ENCODE measurements at regions not wholly inside any gene's neighbourhood (a gene's known extent, or its start where the extent isn't known, plus 50 kb on each side); places are given as distances from the start of the nearest gene placed in this dataset.
"Not testable (repeated sequence)": the region's sequence is repeated elsewhere in the genome, so short reads cannot be mapped to it uniquely, and the experiment has no call there.

DNA sequence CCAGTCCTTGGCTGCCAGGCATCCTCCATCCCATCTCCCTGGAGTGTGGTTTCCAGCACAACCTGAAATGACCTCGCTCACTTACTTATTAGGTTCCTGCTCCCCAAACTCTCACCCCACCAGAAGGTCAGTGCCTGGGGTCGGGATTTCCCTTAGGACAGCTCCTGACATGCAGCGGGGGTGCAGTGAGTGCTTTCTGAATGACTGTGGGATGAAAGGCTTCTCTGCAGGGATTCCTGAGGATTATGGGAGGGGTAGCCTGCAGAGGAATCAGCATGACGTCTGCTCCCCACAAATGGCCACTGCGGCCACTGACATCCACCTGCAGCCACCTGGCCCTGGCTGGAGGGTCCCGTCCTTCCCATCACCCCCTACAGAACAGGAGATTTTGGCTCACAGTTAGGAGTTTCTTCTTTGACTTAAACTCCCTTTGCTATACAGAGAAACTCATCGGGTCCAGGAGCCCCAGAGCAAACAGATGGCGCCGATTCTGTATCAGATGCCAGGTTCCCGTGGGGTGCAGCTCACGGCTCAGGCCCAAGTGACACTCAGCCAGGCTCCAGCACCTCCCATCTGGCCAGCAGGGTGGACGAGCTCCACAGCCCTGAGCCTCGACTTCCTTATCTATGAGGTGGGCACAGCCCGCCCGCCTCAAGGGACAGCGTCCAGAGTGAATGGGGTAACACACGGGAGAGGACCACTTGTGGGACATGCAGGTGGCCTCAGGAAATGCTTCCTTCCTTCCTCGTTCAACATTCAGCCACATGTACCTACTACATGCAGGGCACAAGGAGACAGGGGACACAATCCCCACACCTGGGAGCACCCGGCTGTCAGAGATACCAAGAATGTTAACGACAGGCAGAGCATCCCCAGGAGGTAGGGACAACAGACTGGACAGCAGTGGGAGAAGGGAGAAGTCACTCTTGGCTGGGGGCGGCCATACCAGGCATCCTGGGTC is 69.8 kb downstream of the RMI2 start:
- DNase-seq (ENCODE audit: low spot score), result no peak

DNA sequence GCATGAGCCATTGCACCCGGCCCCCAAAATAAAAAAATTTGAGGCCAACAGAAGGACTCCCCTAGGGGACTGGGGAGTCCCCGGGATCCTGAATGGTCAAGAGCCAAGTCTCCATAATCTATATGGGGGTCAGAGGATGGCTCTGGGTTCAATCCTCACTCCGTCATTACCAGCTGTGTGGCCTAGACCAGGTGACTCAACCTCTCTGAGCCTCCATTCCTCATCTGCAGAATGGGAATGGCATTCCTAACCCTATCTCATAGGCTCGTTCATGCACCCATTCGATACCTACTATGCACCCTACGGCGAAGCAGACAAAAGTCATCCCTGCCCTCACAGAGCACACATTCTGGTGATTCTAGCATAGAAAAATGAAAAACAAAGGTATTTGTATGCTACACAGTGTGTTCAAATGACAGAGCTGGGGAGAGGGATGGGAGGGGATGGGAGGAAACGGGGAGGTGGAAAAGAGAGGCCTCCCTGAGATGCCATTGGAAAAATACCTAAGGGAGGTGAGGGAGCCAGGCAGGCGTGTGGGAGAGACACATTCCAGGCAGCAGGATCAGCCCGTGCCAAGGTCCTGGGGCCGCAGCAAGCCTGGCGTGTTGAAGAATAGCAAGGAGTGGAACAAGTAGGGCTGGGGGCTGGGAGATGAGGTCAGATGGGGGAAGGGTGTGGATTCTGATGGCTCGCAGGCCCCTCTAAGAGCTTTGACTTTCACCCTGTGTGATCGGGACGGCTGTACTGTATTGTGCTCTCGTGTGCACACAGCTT is 71.2 kb downstream of the RMI2 start:
- no peak for DNase-seq (ENCODE audit: low spot score)

DNA sequence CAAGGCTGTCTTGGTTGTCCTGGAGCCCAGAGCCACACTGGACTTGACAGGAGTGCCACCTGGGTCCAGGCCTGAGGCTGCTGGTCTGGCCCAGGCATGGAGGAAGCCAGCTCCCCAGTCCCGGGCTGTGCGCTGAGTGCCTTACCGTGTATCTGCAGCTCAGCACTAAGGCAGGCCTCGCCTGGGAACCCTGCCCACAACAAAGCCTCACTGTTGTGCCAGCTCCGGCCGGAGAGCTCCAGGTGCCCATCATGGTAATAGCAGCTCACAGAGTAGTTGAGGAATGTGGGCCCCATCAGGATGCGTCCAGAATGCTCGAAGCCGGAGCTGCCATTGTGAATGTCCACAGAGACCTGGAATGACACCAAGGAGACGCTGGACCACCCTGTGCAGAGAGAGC is 72.2 kb downstream of the RMI2 start:
- no peak for DNase-seq (ENCODE audit: low spot score)

DNA sequence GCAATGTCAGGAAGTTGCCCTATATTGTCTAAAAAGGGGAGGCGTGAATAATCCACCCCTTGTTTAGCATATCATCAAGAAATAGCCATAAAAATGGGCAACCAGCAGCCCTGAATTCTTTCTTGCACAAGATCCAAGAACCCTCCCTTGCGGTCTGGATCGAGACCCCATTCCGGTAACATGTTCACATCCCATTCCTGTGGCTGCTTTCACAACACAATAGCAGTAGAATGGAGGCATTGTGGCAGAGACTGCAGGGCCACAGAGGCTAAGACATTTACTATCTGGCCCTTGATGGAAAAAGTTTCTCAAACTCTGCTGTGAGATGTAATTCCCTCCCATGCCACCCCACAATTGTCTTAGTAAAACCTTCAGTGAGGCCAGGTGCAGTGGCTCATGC is 73.2 kb downstream of the RMI2 start:
- no peak for DNase-seq (ENCODE audit: low spot score)

DNA sequence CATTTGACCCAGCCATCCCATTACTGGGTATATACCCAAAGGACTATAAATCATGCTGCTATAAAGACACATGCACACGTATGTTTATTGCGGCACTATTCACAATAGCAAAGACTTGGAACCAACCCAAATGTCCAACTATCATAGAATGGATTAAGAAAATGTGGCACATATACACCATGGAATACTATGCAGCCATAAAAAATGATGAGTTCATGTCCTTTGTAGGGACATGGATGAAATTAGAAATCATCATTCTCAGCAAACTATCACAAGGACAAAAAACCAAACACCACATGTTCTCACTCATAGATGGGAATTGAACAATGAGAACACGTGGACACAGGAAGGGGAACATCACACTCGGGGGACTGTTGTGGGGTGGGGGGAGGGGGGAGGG is 74.8 kb downstream of the RMI2 start:
- not testable (repeated sequence) for DNase-seq (ENCODE audit: low spot score)

DNA sequence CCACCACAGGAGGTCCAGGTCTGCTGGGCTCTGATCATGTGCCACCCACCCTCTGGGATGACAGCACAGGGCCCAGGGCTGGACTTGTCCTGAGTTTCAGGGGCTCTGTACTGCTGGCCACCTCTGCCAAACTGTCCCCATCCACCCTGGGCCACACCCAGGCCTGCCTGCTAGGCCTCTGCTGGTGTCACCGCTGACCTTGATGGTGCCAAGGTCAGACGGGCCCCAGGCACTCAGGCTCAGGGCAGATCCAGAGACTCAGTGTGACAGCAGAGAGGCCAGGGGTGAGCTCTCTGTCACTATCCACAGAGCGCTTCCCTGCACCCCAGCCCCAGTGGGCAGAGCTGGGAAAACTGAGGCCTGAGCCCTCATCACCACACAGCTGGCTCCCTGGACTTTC is 75.6 kb downstream of the RMI2 start:
- DNase-seq (ENCODE audit: low spot score), result no peak

DNA sequence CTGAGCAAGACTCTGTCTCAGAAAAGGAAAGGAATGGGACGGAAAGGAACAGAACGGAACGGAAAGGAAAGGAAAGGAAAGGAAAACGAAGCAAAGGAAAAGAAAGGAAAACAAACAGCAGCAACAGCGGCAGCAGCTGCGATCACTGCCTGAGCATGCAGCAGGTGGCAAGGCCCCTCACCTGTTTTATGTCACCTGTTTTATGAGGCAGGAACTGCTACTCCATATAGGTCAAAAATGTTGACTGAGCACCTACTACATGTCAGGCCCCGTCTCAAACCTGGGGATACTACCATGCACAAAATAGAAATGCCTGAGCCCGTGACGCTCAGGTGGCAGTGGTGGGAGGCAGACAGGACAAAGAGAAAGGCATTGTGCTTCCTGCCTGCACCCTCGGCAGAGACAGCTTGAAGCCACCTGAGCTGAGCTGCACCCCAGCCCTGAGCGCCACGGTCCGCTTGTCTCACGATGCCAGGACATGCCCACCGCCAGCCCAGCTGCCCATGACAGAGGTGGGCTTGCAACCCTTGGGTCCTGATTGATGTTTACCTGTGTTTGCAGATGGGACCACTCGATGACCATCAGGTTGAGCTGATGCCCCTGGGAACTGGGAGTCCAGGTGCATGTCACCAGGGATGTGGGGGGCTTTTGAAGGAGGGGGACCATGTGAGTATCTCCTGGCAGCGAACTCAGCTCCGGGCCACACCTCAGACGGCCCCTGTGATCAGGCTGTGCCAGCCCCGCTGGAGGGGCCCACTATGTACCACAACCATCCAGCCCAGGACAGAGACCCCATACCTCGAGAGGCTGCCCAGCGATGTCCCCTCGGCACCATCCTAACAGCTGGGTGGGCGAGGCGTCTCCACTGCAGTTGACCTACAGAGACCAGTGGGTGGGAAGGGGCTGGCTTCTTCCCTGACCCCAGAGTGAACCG is 77.4 kb downstream of the RMI2 start:
- DNase-seq (ENCODE audit: low spot score), result no peak

DNA sequence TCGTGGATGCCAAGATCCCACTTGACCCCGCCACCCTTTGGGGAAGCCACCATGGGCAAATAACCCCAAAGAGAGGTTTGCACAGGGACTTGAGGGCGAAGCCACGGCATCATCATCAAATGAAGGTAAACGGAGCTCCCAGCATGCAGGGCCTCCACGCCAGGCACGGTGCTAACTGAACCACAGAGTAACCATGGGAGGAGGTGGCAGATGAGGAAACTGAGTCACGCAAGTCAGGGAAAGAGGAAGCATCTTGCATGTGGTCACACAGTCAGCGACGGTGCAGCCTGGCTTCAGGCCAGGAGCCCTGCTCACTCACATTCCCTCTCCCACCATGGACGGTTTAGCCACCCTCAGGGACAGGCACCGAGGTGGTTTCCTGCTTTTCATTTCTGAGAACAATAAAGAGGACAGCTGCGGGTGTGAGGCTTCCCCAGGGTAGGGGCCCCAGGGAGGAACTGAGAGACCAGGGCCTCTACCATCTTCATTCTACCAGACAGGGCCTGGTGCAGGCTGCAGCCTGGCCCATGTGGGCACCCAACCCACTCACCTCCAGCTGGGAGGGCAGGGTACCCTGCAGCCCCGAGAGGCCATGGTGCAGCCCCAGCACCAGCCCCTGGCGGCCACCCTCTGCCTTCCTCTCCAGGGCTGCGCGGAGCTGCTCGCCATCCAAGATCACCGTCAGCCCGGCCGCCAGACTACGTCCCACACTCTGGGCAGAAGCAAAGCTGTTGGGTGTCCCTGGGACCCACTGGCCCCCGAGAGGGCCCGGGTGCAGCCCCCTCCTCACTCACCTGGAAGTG is 78.3 kb downstream of the RMI2 start:
- no peak for DNase-seq (ENCODE audit: low spot score)

DNA sequence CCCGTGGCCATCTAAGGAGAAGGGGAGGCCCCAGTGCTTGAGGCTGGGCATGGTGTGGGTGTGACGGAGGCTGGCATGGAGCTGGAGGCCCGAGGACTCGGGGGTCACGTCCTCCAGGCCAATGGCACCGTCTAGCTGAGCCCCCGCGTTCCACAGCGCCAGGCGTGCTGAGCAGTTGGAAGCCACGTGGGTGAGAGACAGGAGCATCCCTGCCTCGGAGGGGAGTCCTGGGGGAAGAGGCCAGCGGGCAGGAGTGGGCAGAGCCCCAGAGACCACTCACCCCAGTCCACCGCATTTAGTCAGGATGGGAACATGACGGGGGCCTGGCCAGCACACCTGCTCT is 78.8 kb downstream of the RMI2 start:
- no peak for DNase-seq (ENCODE audit: low spot score)

DNA sequence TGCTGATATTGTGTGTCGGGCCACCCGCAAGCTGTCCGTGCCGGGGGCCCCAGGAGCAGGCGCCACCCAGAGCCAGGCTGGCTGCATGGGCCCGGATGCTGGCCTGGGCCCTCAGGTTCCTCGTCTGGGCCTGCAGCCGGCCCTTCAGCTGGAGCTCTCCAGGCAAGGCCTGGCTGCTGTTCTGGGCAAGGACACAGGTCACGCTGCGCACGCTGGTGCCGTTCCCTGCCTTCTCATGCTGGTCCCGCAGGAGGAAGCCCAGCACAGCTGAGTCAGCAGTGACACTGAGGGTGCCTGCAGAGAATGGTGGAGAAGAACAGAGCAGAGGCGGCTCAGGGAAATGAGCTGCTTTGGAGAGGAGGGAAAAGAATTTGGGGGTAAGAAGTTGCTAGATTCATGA is 79.9 kb downstream of the RMI2 start:
- no peak for DNase-seq (ENCODE audit: low spot score)

DNA sequence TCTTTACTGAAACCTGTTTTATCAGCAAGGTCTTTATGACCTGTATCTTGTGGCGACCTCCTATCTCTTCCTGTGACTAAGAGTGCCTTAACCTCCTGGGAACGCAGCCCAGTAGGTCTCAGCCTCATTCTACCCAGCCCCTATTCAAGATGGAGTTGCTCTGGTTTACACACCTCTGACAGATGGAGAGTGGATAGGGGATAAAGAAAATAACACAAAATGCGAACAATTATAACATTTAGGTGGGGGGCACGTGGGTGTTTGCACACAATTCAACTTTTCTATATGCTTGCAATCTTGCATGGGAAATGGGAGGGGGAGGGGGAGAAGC is 83.3 kb downstream of the RMI2 start:
- no peak for DNase-seq (ENCODE audit: low spot score)

DNA sequence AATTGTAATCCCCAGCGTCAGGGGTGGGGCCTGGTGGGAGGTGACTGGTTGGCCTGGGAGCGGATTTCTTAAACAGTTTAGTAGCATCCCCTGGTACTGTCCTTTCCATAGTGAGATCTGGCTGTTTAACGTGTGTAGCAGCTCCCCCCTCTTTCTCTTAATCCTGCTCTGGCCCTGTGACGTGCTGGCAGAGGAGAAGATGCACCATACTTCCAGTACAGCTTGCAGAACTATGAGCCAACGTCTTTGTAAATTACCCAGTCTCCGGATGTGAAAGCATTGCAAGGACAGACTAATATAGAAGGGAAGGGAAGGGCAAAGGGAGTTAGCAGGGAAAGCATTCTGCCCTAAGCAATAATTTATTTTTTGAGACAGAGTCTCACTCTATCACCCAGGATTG is 83.9 kb downstream of the RMI2 start:
- DNase-seq (ENCODE audit: low spot score), result no peak

DNA sequence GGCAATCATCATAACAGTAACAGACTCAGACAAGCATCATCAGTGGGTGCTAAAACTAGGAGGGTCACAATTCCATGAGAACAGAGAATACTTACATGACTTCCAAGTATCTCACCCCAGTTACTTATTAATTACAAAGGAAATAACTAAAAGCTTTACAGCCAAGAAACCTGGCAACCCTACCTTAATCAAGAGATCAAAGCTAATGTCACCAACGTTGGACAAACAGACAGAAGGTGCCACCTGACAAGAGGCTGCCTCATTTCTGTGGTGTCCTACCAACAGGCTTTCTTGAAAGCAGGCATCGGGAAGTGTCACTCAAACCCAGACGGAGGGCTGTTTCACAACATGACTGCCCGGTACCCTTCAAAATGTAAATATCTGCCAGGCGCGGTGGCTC is 84.6 kb downstream of the RMI2 start:
- no peak for DNase-seq (ENCODE audit: low spot score)

DNA sequence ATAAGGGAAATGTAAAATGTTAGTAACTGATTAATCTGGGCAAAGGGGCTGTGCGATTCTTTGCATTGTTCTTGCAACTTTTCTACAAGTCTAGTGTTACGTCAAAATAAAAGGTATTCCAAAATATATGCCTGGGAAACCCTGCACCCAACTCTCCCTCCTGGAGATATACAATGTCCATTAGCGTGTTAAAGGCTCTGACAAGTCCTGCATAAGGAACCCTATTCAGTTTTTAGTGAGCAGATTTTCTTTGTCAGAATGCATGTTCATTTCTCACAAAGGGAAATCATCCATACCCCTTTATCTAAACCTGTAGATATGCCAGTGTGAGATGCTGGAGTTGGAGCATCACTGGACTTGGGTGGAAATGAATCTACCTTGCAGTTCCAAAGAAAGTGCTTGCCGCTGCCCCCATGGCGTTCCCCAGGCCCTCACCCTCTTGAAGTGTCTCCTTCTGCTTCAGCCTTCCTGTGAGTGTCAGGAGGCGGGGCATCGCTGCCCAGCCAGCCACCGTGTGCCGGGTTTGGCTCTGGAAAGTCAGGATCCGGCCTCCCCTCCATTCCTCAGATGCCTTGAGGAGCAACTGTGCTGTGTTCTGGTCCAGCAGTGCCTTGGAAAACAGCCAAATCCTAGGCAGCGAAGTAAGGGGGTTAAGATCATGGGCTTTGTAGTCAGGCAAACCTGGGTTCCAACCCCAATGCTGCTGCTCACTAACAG is 85.5 kb downstream of the RMI2 start:
- DNase-seq (ENCODE audit: low spot score), result no peak

DNA sequence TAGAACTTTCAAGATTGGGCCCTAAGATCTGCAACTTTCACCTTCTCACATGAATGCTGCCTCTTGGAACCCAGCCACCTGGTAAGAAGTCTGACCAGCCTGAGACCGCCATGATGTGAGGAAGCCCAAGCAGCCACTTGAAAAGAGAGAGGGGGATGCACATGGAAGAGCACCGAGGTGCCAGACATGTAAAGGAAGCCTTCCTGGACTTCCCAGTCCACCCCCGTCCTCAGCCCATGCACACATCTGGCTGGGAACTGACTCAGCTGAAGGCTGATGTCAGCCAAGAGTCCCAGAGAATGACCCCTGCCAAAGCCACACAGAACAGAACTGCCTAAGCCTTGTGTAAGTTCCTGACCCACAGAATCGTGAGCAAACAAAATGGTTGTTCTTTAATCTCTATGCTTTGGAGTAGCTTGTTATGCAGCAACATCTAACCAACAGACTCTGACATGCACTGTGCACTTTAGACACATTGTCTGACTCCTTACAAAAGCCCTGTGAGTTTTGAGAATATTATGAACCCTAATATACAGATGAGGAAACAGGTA is 86.7 kb downstream of the RMI2 start:
- no peak for DNase-seq (ENCODE audit: low spot score)

DNA sequence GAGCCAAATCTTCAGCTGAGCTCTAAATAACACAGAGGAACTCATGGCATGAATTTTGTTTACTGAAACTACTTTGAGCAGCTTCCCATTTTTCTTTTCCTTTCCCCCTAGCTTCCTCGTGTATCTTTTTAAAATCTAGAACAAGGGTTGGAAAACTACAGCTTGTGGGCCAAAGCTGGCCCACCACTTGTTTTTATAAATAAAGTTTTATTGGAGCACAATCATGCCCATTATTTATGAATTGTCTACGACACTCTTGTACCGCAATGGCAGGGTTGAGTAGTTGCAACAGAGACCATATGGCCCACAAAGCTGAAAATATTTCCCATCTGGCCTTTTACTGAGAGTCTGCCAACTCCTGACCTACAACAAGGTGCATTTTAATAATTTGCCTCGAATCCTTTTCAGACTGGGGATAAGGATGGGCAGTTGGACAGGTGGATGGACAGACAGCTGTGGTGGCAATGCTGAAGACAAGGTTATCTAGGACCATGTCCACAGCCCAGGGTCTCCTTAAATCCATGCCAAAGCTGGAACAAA is 87.7 kb downstream of the RMI2 start:
- no peak for DNase-seq (ENCODE audit: low spot score)

DNA sequence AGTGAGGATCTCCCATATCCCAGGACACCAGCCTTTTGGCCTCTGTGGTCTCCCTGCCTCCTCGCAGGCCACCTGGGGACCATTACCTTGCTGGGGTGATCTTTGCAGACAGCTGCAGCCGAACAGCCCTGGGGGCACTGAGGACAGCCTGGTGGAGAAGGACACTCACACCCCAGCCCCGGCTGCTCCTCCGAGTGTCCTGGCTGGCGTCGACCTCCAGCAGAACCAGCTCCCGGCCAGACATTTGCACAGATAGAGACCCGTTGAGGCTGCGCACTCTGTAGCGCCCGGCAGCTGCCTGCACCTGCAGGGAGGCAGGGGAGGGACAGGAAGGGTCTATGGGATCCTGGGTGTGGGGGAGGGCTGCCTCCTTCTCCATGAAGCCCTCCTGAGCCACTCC is 90.3 kb downstream of the RMI2 start:
- DNase-seq (ENCODE audit: low spot score), result no peak

DNA sequence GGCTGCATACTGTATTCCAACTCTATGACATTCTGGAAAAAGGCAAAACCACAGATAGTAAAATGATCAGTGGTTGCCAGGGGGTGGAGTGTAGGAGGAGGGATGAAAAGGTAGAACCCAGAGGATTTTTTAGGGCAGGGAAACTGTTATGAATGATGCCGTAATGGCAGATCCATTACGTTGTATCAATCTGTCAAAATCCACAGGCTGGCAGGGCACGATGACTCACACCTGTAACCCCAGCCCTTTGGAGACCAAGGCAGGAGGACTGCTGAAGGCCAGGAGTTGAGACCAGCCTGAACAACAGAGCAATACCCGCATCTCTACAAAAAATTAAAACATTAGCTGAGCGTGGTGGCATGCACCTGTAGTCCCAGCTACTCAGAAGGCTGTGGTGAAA is 91.8 kb downstream of the RMI2 start:
- no peak for DNase-seq (ENCODE audit: low spot score)

DNA sequence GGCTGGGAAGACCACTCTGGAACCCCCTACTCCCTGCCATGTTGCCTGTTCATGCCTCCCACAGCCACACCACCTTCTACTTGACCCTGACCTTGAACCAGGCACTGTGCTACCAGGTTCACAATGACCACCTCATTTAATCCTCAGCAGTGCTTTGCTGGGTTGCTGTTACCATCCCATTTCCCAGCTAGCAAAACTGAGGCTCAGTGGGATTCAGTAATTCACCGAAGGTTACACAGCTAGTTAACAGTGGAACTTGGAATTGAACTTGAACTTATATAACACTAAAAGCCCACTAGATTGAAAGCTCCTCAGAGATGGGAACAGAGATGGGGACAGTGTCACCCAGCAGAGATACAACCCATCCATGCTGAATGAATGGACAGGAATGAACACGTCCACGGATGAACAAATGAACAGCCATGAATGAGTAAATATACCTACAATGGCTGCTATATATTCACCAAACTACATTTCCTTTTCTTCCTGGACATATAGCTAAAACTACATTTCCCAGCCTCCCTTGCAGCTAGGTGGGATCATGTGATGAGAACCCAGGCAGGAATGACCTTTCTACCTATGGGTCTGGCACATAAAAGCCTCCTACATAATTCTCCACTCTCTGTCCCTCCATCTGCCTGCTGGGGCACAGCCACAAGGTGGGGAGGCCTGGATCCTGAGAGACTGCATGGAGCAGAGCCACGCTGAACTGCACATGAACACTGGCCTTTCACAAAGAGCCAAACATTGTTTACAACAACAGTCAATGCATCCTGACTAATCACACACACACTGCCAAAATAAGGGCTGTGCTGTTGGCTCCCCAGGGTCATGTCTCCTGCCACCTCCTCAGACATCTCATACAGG is 94.8 kb downstream of the RMI2 start:
- DNase-seq (ENCODE audit: low spot score), result no peak

DNA sequence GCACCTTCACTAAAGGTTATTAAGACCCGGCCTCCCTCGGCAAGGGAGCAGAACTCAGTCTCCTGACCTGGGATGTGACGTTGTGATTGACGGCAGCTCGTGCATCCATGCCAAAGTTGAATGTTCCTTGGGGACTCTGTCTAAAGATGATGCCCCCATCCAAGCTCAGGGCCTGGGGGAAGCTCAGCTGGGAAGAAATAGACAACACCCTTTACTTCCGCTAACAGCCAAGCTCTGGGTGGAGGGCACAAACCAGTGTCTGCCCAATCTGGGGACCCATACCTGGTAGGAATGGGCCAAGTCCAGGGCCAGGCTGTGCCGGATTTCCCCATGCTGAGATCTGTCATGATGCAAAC is 95.4 kb downstream of the RMI2 start:
- DNase-seq (ENCODE audit: low spot score), result no peak
